Stomach (tissue), 4 donors: ENCODE measurements at regions not wholly inside any gene's neighbourhood (a gene's known extent, or its start where the extent isn't known, plus 50 kb on each side); places are given as distances from the start of the nearest gene placed in this dataset.

Experiments used
- CTCF ChIP-seq, 7 experiments: fragments of 450-650 bp in 4 of 7; fragments of 200-600 bp in 3 of 7; sonication (generic) in 3 of 7; IDR thresholded peaks; one replicate each; pipeline ENCODE4 v1.5.1; 2016 to 2019; ENCODE audit warnings: antibody characterized with exemption in 7 of 7, control low read depth in 2 of 7, mild to moderate bottlenecking in 1 of 7
- EP300 ChIP-seq: sonication (generic); formaldehyde crosslinking; IDR thresholded peaks from one replicate; pipeline ENCODE4 v1.6.1; 2017; ENCODE audit warnings: antibody characterized with exemption
- POLR2A ChIP-seq, 4 donors: fragments of 450-650 bp; IDR thresholded peaks; one replicate each; pipeline ENCODE4 v1.6.1; 2016; ENCODE audit warnings: antibody characterized with exemption in 4 of 4, control low read depth in 2 of 4, mild to moderate bottlenecking in 1 of 4, moderate library complexity in 1 of 4
- POLR2AphosphoS5 ChIP-seq, 3 donors: sonication (generic); formaldehyde crosslinking; IDR thresholded peaks; one replicate each; pipeline ENCODE4 v1.6.1; 2016; ENCODE audit warnings: antibody characterized with exemption in 3 of 3

- no peak for TF ChIP-seq POLR2A (IDR thresholded peaks at IDR 0.05)
- no peak for TF ChIP-seq CTCF (IDR thresholded peaks at IDR 0.05)
- no peak for TF ChIP-seq POLR2AphosphoS5 (IDR thresholded peaks at IDR 0.05)
- no peak for TF ChIP-seq EP300
These were observed 552.1 kb downstream of the SPOCK3 start for GRCh38 chr4:166682200-166682599.
